Psoas muscle (tissue), 7 donors: ENCODE measurements at regions not wholly inside any gene's neighbourhood (a gene's known extent, or its start where the extent isn't known, plus 50 kb on each side); places are given as distances from the start of the nearest gene placed in this dataset.
"Not testable (repeated sequence)": the region's sequence is repeated elsewhere in the genome, so short reads cannot be mapped to it uniquely, and the experiment has no call there.

Source experiments
- ATAC-seq, 4 donors: fragments of 200-7000 bp; cut with Tn5 transposase; one replicate each; pipeline ENCODE4 v1.9.1; 2020; ENCODE audit warnings: moderate library complexity in 3 of 4, mild to moderate bottlenecking in 2 of 4
- DNase-seq, 2 donors: peaks; one replicate each; pipeline ENCODE4 v3.0.0-alpha.2; 2020
- H3K27ac ChIP-seq: fragments of 200-600 bp; one replicate; pipeline ENCODE4 v1.8.0; 2022
- H3K27me3 ChIP-seq, 3 donors: fragments of 200-600 bp in 1 of 3; one replicate each; pipeline versions ENCODE4 v1.6.1 to v1.8.0; 2013 to 2022; ENCODE audit warnings: low read length in 2 of 3, mild to moderate bottlenecking in 2 of 3, moderate library complexity in 1 of 3; ENCODE audit not compliant: insufficient read depth in 3 of 3
- H3K36me3 ChIP-seq, 2 donors: fragments of 200-600 bp in 1 of 2; one replicate each; pipeline versions ENCODE4 v1.6.1 to v1.8.0; 2013 to 2022; ENCODE audit warnings: low read depth in 1 of 2, mild to moderate bottlenecking in 1 of 2, moderate library complexity in 1 of 2; ENCODE audit not compliant: insufficient read depth in 1 of 2
- H3K4me1 ChIP-seq: fragments of 200-600 bp; one replicate; pipeline ENCODE4 v1.8.0; 2022
- H3K4me3 ChIP-seq: fragments of 200-600 bp; one replicate; pipeline ENCODE4 v1.8.0; 2022; ENCODE audit warnings: mild to moderate bottlenecking
- H3K9me3 ChIP-seq: fragments of 200-600 bp; one replicate; pipeline ENCODE4 v1.8.0; 2022
- CTCF ChIP-seq: fragments of 200-600 bp; IDR thresholded peaks from one replicate; pipeline ENCODE4 v1.8.0; 2022; ENCODE audit warnings: antibody characterized with exemption
- WGBS, 3 donors: extraction: QIAGEN DNeasy Blood & Tissue Kit; methylation state at CpG; one replicate each; pipeline versions ENCODE4 v1.1.6 to v1.1.7; 2013; 5-methylcytosine and 5-hydroxymethylcytosine counted together
- intact Hi-C, 2 donors: fragments of 100-400 bp; cut with DNase I; formaldehyde crosslinking; loops; one replicate each; pipeline versions ENCODE4 v1.11.0 to v1.14.2; 2022
- donor health status: healthy with polysubstance abuse.
- donor health status: DM: no; HTN: no; CAD: no; lungs with moderate emphysema.
- donor health status: Bipolar disorder and iron deficiency.
- donor health status: healthy.
- donor health status: DM: yes; HTN: yes; CAD: no.
- donor health status: DM: no; HTN: no; CAD: no.
- donor health status: DM: yes; HTN: yes; CAD: no.

DNA sequence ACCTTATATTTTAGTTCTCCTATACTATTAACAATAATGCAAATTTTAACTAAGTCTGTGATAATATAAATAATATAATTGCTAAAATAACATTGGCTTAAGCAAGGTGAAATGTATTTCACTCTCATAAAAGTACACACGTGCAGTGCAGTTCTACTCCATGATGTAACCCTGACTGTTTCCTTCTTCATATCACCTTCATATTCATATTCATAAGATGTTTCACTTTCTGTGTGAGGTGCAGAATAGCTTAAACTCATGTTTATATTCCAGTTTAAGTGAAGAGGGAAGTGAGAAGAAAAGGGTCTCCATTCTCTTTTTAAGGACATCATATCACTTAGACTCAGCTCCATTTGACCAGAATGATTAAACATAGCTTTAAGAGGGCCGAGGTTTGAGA, 1810.0 kb upstream of the PCDH10 start:
- TF ChIP-seq CTCF: no peak
- Histone ChIP-seq H3K36me3 (no peaks in the 10 kb centered on the region), H3K27ac (no peak overlapping the region), H3K27me3 (no peaks in the 10 kb centered on the region), H3K4me1 (no peaks in the 10 kb centered on the region), H3K9me3 (no peaks in the 10 kb centered on the region), H3K4me3 (no peak overlapping the region)
- intact Hi-C loops: no loop called here
- DNase-seq: no peak
- 72 to 80% (median 77%) methylated on average over 2 of the region's 2 CpGs for WGBS, 3 donors
- ATAC-seq: no peak

- no peaks in the 10 kb centered on the region for H3K27me3 ChIP-seq
- H3K4me1 ChIP-seq: no peaks in the 10 kb centered on the region
- no peaks in the 10 kb centered on the region for H3K36me3 ChIP-seq
- H3K4me3 ChIP-seq: no peak overlapping the region
- H3K27ac ChIP-seq: no peak overlapping the region
- DNase-seq (no peak), ATAC-seq (no peak)
- H3K9me3 ChIP-seq: no peaks in the 10 kb centered on the region
- WGBS, 3 donors: 63 to 74% (median 72%) methylated on average over 2 of the region's 2 CpGs
- no peak for TF ChIP-seq CTCF
- intact Hi-C loops: no loop called here
These were observed 1804.3 kb upstream of the PCDH10 start for GRCh38 chr4:131344761-131345160.

DNA sequence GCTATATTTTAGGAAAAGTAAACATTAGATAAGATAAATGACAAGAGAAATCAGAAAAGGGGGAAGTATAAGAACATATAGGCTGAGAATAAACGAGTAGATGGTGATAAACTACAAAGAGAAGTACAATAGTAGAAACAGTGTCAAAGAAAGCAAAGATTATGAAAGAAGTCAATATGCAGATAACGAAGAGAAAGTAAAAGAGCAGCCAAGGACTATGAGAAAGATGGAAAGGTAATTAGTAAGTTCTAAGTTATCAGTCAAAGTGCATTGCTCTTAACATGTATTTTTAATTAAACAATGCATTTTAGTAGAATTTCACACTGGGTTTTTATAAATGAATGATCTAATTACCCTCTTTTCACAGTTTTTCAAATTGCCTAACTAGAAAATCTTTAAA, 1801.3 kb upstream of the PCDH10 start:
- intact Hi-C loops: no loop called here
- no peak for DNase-seq
- WGBS, 3 donors: 56 to 67% (median 66%) methylated on average over 2 of the region's 2 CpGs
- Histone ChIP-seq H3K27me3 (no peaks in the 10 kb centered on the region), H3K27ac (no peak overlapping the region), H3K4me3 (no peak overlapping the region), H3K36me3 (no peaks in the 10 kb centered on the region), H3K9me3 (no peaks in the 10 kb centered on the region), H3K4me1 (no peaks in the 10 kb centered on the region)
- ATAC-seq: no peak
- TF ChIP-seq CTCF: no peak

- no peaks in the 10 kb centered on the region for H3K9me3 ChIP-seq
These were observed 1800.8 kb upstream of the PCDH10 start for GRCh38 chr4:131348263-131348662.

GRCh38 chr4:131352371-131352770, 1796.7 kb upstream of the PCDH10 start:
- 94 to 96% (median 96%) methylated on average over 18 to 19 of the region's 19 CpGs for WGBS, 3 donors
- intact Hi-C loops, H3K4me3 ChIP-seq, ATAC-seq, H3K27ac ChIP-seq, H3K36me3 ChIP-seq, H3K9me3 ChIP-seq, H3K4me1 ChIP-seq, DNase-seq, H3K27me3 ChIP-seq: not testable (repeated sequence)

More at GRCh38 chr4:131348263-131348662, 1800.8 kb upstream of the PCDH10 start:
- Histone ChIP-seq H3K27ac (no peak overlapping the region), H3K36me3 (no peaks in the 10 kb centered on the region), H3K4me3 (no peak overlapping the region), H3K4me1 (no peaks in the 10 kb centered on the region), H3K27me3 (no peaks in the 10 kb centered on the region)
- WGBS, 3 donors: 57 to 64% (median 57%) methylated on average over 2 of the region's 2 CpGs
- no peak for TF ChIP-seq CTCF
- intact Hi-C loops: no loop called here
- DNase-seq (no peak), ATAC-seq (no peak)
